ENCODE measurements at regions not wholly inside any gene's neighbourhood (a gene's known extent, or its start where the extent isn't known, plus 50 kb on each side); places are given as distances from the start of the nearest gene placed in this dataset.

DNA sequence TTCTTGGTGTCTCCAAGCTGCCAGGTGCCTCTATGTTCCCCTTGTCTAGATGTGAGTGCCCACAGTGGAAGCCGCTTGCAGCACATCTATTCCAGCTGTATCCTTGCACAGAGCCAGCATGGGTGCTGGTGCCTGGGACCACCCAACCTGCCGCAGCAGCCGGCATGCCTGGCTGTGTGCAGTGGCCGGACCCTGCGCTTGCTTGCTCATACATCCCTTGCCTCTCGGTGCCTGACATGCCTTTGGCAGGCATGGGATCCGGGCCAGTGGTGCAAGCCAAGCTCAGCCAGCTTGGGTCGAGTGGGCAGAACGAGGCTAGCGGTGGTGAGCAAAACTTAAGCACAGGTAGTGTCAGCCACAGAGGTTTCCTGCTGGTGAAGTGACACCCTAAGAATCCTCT is 355.1 kb downstream of the TLL1 start:
- TF ChIP-seq, protein P1, sequence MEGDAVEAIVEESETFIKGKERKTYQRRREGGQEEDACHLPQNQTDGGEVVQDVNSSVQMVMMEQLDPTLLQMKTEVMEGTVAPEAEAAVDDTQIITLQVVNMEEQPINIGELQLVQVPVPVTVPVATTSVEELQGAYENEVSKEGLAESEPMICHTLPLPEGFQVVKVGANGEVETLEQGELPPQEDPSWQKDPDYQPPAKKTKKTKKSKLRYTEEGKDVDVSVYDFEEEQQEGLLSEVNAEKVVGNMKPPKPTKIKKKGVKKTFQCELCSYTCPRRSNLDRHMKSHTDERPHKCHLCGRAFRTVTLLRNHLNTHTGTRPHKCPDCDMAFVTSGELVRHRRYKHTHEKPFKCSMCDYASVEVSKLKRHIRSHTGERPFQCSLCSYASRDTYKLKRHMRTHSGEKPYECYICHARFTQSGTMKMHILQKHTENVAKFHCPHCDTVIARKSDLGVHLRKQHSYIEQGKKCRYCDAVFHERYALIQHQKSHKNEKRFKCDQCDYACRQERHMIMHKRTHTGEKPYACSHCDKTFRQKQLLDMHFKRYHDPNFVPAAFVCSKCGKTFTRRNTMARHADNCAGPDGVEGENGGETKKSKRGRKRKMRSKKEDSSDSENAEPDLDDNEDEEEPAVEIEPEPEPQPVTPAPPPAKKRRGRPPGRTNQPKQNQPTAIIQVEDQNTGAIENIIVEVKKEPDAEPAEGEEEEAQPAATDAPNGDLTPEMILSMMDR (conservative IDR thresholded peaks at IDR 0.05; ENCODE audit: low read depth, low read length), result no peak
- TF ChIP-seq EZH2 (IDR thresholded peaks at IDR 0.05; ENCODE audit: borderline replicate concordance, low read depth, low read length, poor library complexity, severe bottlenecking), result no peak
